ENCODE measurements at regions not wholly inside any gene's neighbourhood (a gene's known extent, or its start where the extent isn't known, plus 50 kb on each side); places are given as distances from the start of the nearest gene placed in this dataset.
A peak's percentile ranks its signal among the peaks of the same experiment; 100 is the strongest.
"Not testable (repeated sequence)": the region's sequence is repeated elsewhere in the genome, so short reads cannot be mapped to it uniquely, and the experiment has no call there.

GRCh38 chr7:157467496-157468212 lies 130.8 kb downstream of the DNAJB6 start:
- no peak for DNase-seq

- no peak for DNase-seq
Observed at GRCh38 chr7:157468221-157469111, 131.7 kb downstream of the DNAJB6 start.

GRCh38 chr7:157469181-157470016 lies 132.6 kb downstream of the DNAJB6 start:
- no peak for DNase-seq

- no peak for DNase-seq
Observed at GRCh38 chr7:157470017-157470322, 133.2 kb downstream of the DNAJB6 start.

- no peak for DNase-seq
Observed at GRCh38 chr7:157470701-157471131, 133.9 kb downstream of the DNAJB6 start.

GRCh38 chr7:157471259-157472125 lies 134.7 kb downstream of the DNAJB6 start:
- DNase-seq, result no peak

- DNase-seq, result peak in 1 of 2 donors; percentile 3
Observed at GRCh38 chr7:157472311-157473050, 135.7 kb downstream of the DNAJB6 start.

- DNase-seq, result no peak
Observed at GRCh38 chr7:157473051-157473569, 136.3 kb downstream of the DNAJB6 start.

GRCh38 chr7:157474685-157475084 lies 137.9 kb downstream of the DNAJB6 start:
- DNase-seq, result peak in 1 of 2 donors; percentile 12

GRCh38 chr7:157475095-157475494 lies 138.3 kb downstream of the DNAJB6 start:
- DNase-seq, result no peak

GRCh38 chr7:157475601-157476000 lies 138.8 kb downstream of the DNAJB6 start:
- no peak for DNase-seq

- DNase-seq, result no peak
Observed at GRCh38 chr7:157476201-157476600, 139.4 kb downstream of the DNAJB6 start.

GRCh38 chr7:157476654-157477549 lies 140.1 kb downstream of the DNAJB6 start:
- DNase-seq, result no peak

- no peak for DNase-seq
Observed at GRCh38 chr7:157477550-157478212, 140.9 kb downstream of the DNAJB6 start.

- not testable (repeated sequence) for DNase-seq
Observed at GRCh38 chr7:157478611-157479010, 141.8 kb downstream of the DNAJB6 start.

GRCh38 chr7:157479326-157479725 lies 142.5 kb downstream of the DNAJB6 start:
- DNase-seq, result no peak

- DNase-seq, result no peak
Observed at GRCh38 chr7:157480371-157481050, 143.7 kb downstream of the DNAJB6 start.

GRCh38 chr7:157481389-157481788 lies 144.6 kb downstream of the DNAJB6 start:
- no peak for DNase-seq

- DNase-seq, result no peak
Observed at GRCh38 chr7:157482025-157482424, 145.2 kb downstream of the DNAJB6 start.

Measured in inflammatory macrophage treated with lipopolysaccharide for 1 hour (primary cell).